ENCODE measurements at regions not wholly inside any gene's neighbourhood (a gene's known extent, or its start where the extent isn't known, plus 50 kb on each side); places are given as distances from the start of the nearest gene placed in this dataset.
"Not testable (repeated sequence)": the region's sequence is repeated elsewhere in the genome, so short reads cannot be mapped to it uniquely, and the experiment has no call there.

- Histone ChIP-seq H3K4me1 (no peaks in the 10 kb centered on the region), H3K9me3 (no peaks in the 10 kb centered on the region), H3K4me3 (no peak overlapping the region), H3K36me3 (no peaks in the 10 kb centered on the region), H3K27me3 (no peaks in the 10 kb centered on the region), H3K27ac (no peak overlapping the region)
- WGBS, 2 donors = 91 to 94% methylated on average over 5 of the region's 5 CpGs
- intact Hi-C loops (cut with DNase I) = no loop called here
- TF ChIP-seq, protein P1, sequence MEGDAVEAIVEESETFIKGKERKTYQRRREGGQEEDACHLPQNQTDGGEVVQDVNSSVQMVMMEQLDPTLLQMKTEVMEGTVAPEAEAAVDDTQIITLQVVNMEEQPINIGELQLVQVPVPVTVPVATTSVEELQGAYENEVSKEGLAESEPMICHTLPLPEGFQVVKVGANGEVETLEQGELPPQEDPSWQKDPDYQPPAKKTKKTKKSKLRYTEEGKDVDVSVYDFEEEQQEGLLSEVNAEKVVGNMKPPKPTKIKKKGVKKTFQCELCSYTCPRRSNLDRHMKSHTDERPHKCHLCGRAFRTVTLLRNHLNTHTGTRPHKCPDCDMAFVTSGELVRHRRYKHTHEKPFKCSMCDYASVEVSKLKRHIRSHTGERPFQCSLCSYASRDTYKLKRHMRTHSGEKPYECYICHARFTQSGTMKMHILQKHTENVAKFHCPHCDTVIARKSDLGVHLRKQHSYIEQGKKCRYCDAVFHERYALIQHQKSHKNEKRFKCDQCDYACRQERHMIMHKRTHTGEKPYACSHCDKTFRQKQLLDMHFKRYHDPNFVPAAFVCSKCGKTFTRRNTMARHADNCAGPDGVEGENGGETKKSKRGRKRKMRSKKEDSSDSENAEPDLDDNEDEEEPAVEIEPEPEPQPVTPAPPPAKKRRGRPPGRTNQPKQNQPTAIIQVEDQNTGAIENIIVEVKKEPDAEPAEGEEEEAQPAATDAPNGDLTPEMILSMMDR (IDR thresholded peaks at IDR 0.05) = no peak
- TF ChIP-seq POLR2A (IDR thresholded peaks at IDR 0.05) = no peak
- no peak for DNase-seq
These were observed 148.0 kb upstream of the SEMA6A start for GRCh38 chr5:116722651-116723050.

DNA sequence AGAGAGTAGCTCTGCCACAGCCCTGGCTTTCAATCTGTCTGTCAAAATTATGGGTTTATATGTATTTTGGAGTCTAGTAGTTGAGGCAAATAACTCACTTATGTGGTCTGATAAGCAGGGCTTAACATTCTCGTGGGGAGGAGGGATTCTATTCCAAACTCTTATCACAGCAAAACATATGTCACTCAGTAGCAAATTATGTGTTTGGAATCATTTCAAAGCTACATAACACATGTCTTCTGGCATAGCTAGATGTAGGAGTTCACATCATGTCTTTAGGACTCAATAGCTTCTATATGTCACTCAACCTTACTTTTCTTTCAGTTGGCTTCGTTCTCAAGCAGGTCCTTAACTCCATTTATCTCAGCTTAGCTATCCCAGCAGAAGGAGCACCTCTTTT is 144.5 kb upstream of the SEMA6A start:
- Histone ChIP-seq H3K27ac (no peak overlapping the region), H3K36me3 (no peaks in the 10 kb centered on the region), H3K27me3 (no peaks in the 10 kb centered on the region), H3K4me3 (no peak overlapping the region), H3K4me1 (no peaks in the 10 kb centered on the region), H3K9me3 (no peaks in the 10 kb centered on the region)
- TF ChIP-seq POLR2A (IDR thresholded peaks at IDR 0.05) = no peak
- TF ChIP-seq, protein P1 (IDR thresholded peaks at IDR 0.05) = no peak
- no peak for DNase-seq
- intact Hi-C loops (cut with DNase I) = no loop called here
- 61 to 65% methylated on average over 2 of the region's 2 CpGs for WGBS, 2 donors

- Histone ChIP-seq H3K27ac (no peak overlapping the region), H3K9me3 (no peaks in the 10 kb centered on the region), H3K36me3 (no peaks in the 10 kb centered on the region), H3K4me1 (no peaks in the 10 kb centered on the region), H3K4me3 (no peak overlapping the region), H3K27me3 (no peaks in the 10 kb centered on the region)
- TF ChIP-seq, protein P1 (IDR thresholded peaks at IDR 0.05) = no peak
- no peak for TF ChIP-seq POLR2A (IDR thresholded peaks at IDR 0.05)
- DNase-seq = no peak
- intact Hi-C loops (cut with DNase I) = no loop called here
These were observed 143.7 kb upstream of the SEMA6A start for GRCh38 chr5:116718317-116718716.

DNA sequence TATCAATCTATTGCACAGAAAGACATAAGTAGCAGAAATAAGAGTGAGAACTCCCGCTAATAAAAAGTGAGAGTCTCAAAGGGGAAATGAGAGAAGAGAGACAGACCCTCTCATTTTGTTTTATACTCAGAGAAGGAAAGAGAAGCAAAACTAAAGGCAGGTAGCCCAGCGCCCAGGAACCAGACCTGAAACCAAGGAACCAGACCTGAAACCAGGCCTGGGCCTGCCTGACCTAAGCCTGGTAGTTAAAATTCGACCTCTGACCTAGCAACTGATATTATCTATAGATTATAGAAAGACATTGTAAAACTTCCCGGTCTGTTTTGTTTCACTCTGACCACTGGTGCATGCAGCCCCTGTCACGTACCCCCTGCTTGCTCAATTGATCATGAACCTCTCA is 134.5 kb upstream of the SEMA6A start:
- Histone ChIP-seq H3K27ac (no peak overlapping the region), H3K27me3 (no peaks in the 10 kb centered on the region), H3K4me3 (no peak overlapping the region), H3K4me1 (no peaks in the 10 kb centered on the region), H3K9me3 (no peaks in the 10 kb centered on the region), H3K36me3 (no peaks in the 10 kb centered on the region)
- no peak for DNase-seq
- TF ChIP-seq, protein P1 (IDR thresholded peaks at IDR 0.05) = no peak
- no peak for TF ChIP-seq POLR2A (IDR thresholded peaks at IDR 0.05)
- intact Hi-C loops (cut with DNase I) = no loop called here
- WGBS, 2 donors = 78 to 88% methylated on average over 5 of the region's 5 CpGs

GRCh38 chr5:116705121-116705519 is 130.5 kb upstream of the SEMA6A start:
- DNase-seq; H3K27me3 ChIP-seq; intact Hi-C loops (cut with DNase I); H3K27ac ChIP-seq; H3K4me1 ChIP-seq; H3K9me3 ChIP-seq; H3K36me3 ChIP-seq; H3K4me3 ChIP-seq: not testable (repeated sequence)
- 79 to 81% methylated on average over 3 of the region's 3 CpGs for WGBS, 2 donors

DNA sequence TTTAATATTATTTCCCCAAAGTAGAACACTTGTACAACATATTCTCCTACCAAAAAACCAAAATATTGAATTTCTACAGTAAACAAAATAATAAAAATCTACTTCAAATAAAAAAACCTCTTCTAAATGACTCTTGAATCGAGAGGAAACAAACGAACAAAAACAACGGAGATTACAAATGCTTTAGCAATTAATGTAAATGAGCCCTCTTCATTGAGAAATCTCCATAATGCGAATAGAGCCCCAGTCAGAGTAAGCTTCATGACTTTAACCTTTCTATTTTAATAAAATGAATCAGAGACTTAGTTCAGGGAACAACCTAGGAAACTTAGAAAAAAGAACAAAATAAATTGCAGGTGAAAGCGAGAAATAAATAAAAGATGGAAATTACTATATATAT is 129.3 kb upstream of the SEMA6A start:
- DNase-seq = no peak
- Histone ChIP-seq H3K36me3 (no peaks in the 10 kb centered on the region), H3K4me1 (no peaks in the 10 kb centered on the region), H3K27me3 (no peaks in the 10 kb centered on the region), H3K27ac (no peak overlapping the region), H3K9me3 (no peaks in the 10 kb centered on the region), H3K4me3 (no peak overlapping the region)
- intact Hi-C loops (cut with DNase I) = no loop called here
- TF ChIP-seq, protein P1 (IDR thresholded peaks at IDR 0.05) = no peak
- TF ChIP-seq POLR2A (IDR thresholded peaks at IDR 0.05) = no peak
- WGBS, 2 donors = 92 to 94% methylated on average over 5 of the region's 5 CpGs
